H1 (cell line): ENCODE measurements at regions not wholly inside any gene's neighbourhood (a gene's known extent, or its start where the extent isn't known, plus 50 kb on each side); places are given as distances from the start of the nearest gene placed in this dataset.

Experiments
- CTCF ChIA-PET: fragments of 300-600 bp; sonication (Branson Sonifier 250); formaldehyde crosslinking; loops from one replicate; lab custom pipeline; 2021; ENCODE audit not compliant: partially characterized antibody; lab: Charles Lee
- POLR2A ChIA-PET: fragments of 300-600 bp; sonication (Branson Sonifier 250); formaldehyde crosslinking; loops from one replicate; lab custom pipeline; 2021; ENCODE audit warnings: inconsistent platforms; ENCODE audit not compliant: partially characterized antibody; lab: Charles Lee
- DNase-seq, 2 experiments: peaks; one replicate each; pipeline versions ENCODE4 v3.0.0 to v3.0.0-alpha.2; 2010 to 2022; ENCODE audit warnings: low spot score in 2 of 2, low read depth in 1 of 2, mixed read lengths in 1 of 2
- FAIRE-seq: peaks from 2 replicates; lab custom pipeline; 2011; peaks lifted over from hg19 to GRCh38; lab: Jason Lieb, UNC
- H2AFZ ChIP-seq: 2 replicates; pipeline ENCODE4 v1.8.1; 2012; ENCODE audit warnings: low read length, inconsistent platforms
- H2AK5ac ChIP-seq: 2 replicates; pipeline ENCODE4 v1.6.1; 2013; ENCODE audit warnings: low read depth, low read length
- H2BK120ac ChIP-seq: replicated peaks from 2 replicates; pipeline ENCODE3; 2013; ENCODE audit warnings: low read depth, low read length, inconsistent platforms
- H2BK12ac ChIP-seq: 2 replicates; pipeline ENCODE4 v1.6.1; 2013; ENCODE audit warnings: low read depth, low read length
- H2BK15ac ChIP-seq: 2 replicates; pipeline ENCODE4 v1.6.1; 2013; ENCODE audit warnings: low read length
- H2BK20ac ChIP-seq: 2 replicates; pipeline ENCODE4 v1.6.1; 2013; ENCODE audit warnings: low read length
- H2BK5ac ChIP-seq: 2 replicates; pipeline ENCODE4 v1.6.1; 2013; ENCODE audit warnings: low read depth, low read length
- H3K14ac ChIP-seq: 2 replicates; pipeline ENCODE4 v1.6.1; 2013; ENCODE audit warnings: inconsistent platforms; ENCODE audit not compliant: insufficient read length
- H3K18ac ChIP-seq: 2 replicates; pipeline ENCODE4 v1.6.1; 2013; ENCODE audit warnings: low read length; ENCODE audit errors: extremely low read depth
- H3K23ac ChIP-seq: 2 replicates; pipeline ENCODE4 v1.6.1; 2013; ENCODE audit warnings: inconsistent platforms; ENCODE audit not compliant: insufficient read length
- H3K23me2 ChIP-seq: 2 replicates; pipeline ENCODE4 v1.6.1; 2013; ENCODE audit warnings: low read depth, low read length
- H3K27ac ChIP-seq: 2 replicates; pipeline ENCODE4 v1.6.1; 2011; ENCODE audit warnings: low read depth, low read length, inconsistent platforms
- H3K27me3 ChIP-seq, 4 experiments: replicated peaks in 1 of 4; 1 replicate in 1 of 4; 2 replicates in 3 of 4; pipeline versions ENCODE4 v1.6.1 to v1.8.1; 2011 to 2013; ENCODE audit warnings: low read length in 3 of 4, mild to moderate bottlenecking in 3 of 4, inconsistent platforms in 2 of 4, mixed read lengths in 2 of 4, moderate library complexity in 1 of 4; ENCODE audit not compliant: control insufficient read depth in 3 of 4, insufficient read depth in 3 of 4; ENCODE audit errors: extremely low read depth in 1 of 4
- H3K36me3 ChIP-seq, 4 experiments: 2 replicates each; pipeline versions ENCODE4 v1.6.1 to v1.8.1; 2011 to 2013; ENCODE audit warnings: mild to moderate bottlenecking in 4 of 4, low read length in 3 of 4, moderate library complexity in 2 of 4, control low read depth in 1 of 4, inconsistent platforms in 1 of 4; ENCODE audit not compliant: insufficient read depth in 4 of 4, control insufficient read depth in 2 of 4
- H3K4ac ChIP-seq: replicated peaks from 2 replicates; pipeline ENCODE3; 2013; ENCODE audit warnings: low read length, low read depth, mixed read lengths, inconsistent platforms; ENCODE audit not compliant: insufficient read length
- H3K4me1 ChIP-seq, 4 experiments: replicated peaks in 1 of 4; 1 replicate in 1 of 4; 2 replicates in 3 of 4; pipeline versions ENCODE4 v1.6.1 to v1.8.1; 2011 to 2013; ENCODE audit warnings: low read length in 3 of 4, inconsistent platforms in 2 of 4, mixed read lengths in 1 of 4; ENCODE audit not compliant: insufficient read depth in 4 of 4, control insufficient read depth in 3 of 4
- H3K4me2 ChIP-seq, 2 experiments: 2 replicates each; pipeline versions ENCODE4 v1.6.1 to v1.8.1; 2011 to 2013; ENCODE audit warnings: low read depth in 2 of 2, low read length in 2 of 2, control low read depth in 1 of 2, inconsistent platforms in 1 of 2, mild to moderate bottlenecking in 1 of 2; ENCODE audit not compliant: insufficient read depth in 1 of 2
- H3K4me3 ChIP-seq, 4 experiments: fragments of 200-600, 300-600 bp in 1 of 4; sonication (generic), shearing (Covaris generic), sonication (Bioruptor Twin) in 1 of 4; 2 replicates each; pipeline versions ENCODE4 v1.5.1 to v1.8.1; 2011 to 2016; ENCODE audit warnings: low read length in 4 of 4, low read depth in 3 of 4, control low read depth in 2 of 4, inconsistent platforms in 2 of 4, mild to moderate bottlenecking in 2 of 4, mixed read lengths in 1 of 4, moderate library complexity in 1 of 4; ENCODE audit not compliant: insufficient read depth in 2 of 4; ENCODE audit errors: extremely low read depth in 1 of 4
- H3K56ac ChIP-seq: replicated peaks from 2 replicates; pipeline ENCODE3; 2013; ENCODE audit warnings: low read depth, mild to moderate bottlenecking, mixed read lengths, low read length, inconsistent platforms; ENCODE audit not compliant: insufficient read length
- H3K79me1 ChIP-seq: 2 replicates; pipeline ENCODE4 v1.6.1; 2013; ENCODE audit warnings: low read depth, low read length, control low read depth
- H3K79me2 ChIP-seq, 2 experiments: 2 replicates each; pipeline versions ENCODE4 v1.6.1 to v1.8.1; 2012 to 2013; ENCODE audit warnings: low read length in 2 of 2, mild to moderate bottlenecking in 2 of 2, inconsistent platforms in 1 of 2; ENCODE audit not compliant: insufficient read depth in 2 of 2, control insufficient read depth in 1 of 2
- H3K9ac ChIP-seq, 4 experiments: replicated peaks in 1 of 4; 1 replicate in 1 of 4; 2 replicates in 3 of 4; pipeline versions ENCODE4 v1.6.1 to v1.8.1; 2011 to 2013; ENCODE audit warnings: low read depth in 3 of 4, low read length in 3 of 4, control low read depth in 2 of 4, mild to moderate bottlenecking in 2 of 4, moderate library complexity in 2 of 4, inconsistent platforms in 1 of 4; ENCODE audit errors: extremely low read depth in 1 of 4
- H3K9me3 ChIP-seq, 2 experiments: 2 replicates each; pipeline versions ENCODE4 v1.6.1 to v1.8.1; 2012 to 2013; ENCODE audit warnings: mild to moderate bottlenecking in 2 of 2, moderate library complexity in 2 of 2, control low read depth in 1 of 2, inconsistent platforms in 1 of 2, low read depth in 1 of 2, low read length in 1 of 2, mixed read lengths in 1 of 2; ENCODE audit not compliant: insufficient read depth in 2 of 2
- H4K20me1 ChIP-seq, 2 experiments: replicated peaks in 1 of 2; 2 replicates each; pipeline versions ENCODE3 to v1.8.1; 2011 to 2013; ENCODE audit warnings: inconsistent platforms in 2 of 2, low read length in 2 of 2, mild to moderate bottlenecking in 1 of 2; ENCODE audit not compliant: insufficient read depth in 2 of 2, control insufficient read depth in 1 of 2
- H4K5ac ChIP-seq: 2 replicates; pipeline ENCODE4 v1.6.1; 2013; ENCODE audit warnings: low read length, low read depth, mixed read lengths, inconsistent platforms; ENCODE audit not compliant: insufficient read length
- H4K8ac ChIP-seq: 2 replicates; pipeline ENCODE4 v1.8.0; 2013; ENCODE audit warnings: mild to moderate bottlenecking, moderate library complexity, low read length, inconsistent platforms; ENCODE audit not compliant: insufficient read depth; ENCODE audit errors: extremely low read depth
- H4K91ac ChIP-seq: replicated peaks from 2 replicates; pipeline ENCODE3; 2013; ENCODE audit warnings: low read length, mixed read lengths, inconsistent platforms; ENCODE audit not compliant: insufficient read length
- BACH1 ChIP-seq: IDR thresholded peaks from 2 replicates; pipeline ENCODE4 v1.6.1; 2012; ENCODE audit warnings: low read length, improper control_type of control experiment
- CEBPB ChIP-seq: IDR thresholded peaks from 2 replicates; pipeline ENCODE4 v1.6.1; 2012; ENCODE audit warnings: low read depth, low read length
- CREB1 ChIP-seq: IDR thresholded peaks from 2 replicates; pipeline ENCODE4 v1.6.1; 2012; ENCODE audit warnings: inconsistent platforms
- CTBP2 ChIP-seq: IDR thresholded peaks from 2 replicates; pipeline ENCODE4 v1.7.0; 2011; ENCODE audit warnings: borderline replicate concordance, mild to moderate bottlenecking, moderate library complexity, mixed read lengths, low read length; ENCODE audit not compliant: insufficient read depth, insufficient read length
- FOSL1 ChIP-seq: IDR thresholded peaks from 2 replicates; pipeline ENCODE4 v1.6.1; 2011; ENCODE audit warnings: mild to moderate bottlenecking, low read depth, low read length, moderate library complexity; ENCODE audit not compliant: insufficient read depth
- RBBP5 ChIP-seq: IDR thresholded peaks from 2 replicates; pipeline ENCODE4 v1.7.1; 2012; ENCODE audit warnings: low read depth, mild to moderate bottlenecking, inconsistent platforms, low read length, moderate library complexity, borderline replicate concordance
- TAF1 ChIP-seq: IDR thresholded peaks from 2 replicates; pipeline ENCODE4 v1.6.1; 2011; ENCODE audit warnings: mild to moderate bottlenecking, low read depth, low read length
- TAF7 ChIP-seq: optimal IDR thresholded peaks from 2 replicates; pipeline ENCODE3; 2011; ENCODE audit warnings: low read depth, mild to moderate bottlenecking, inconsistent platforms, low read length, moderate library complexity, borderline replicate concordance
- WGBS, 2 experiments: shearing (Covaris generic) in 1 of 2; methylation state at CpG; one replicate each; pipeline versions ENCODE4 v1.1.6 to v1.1.7; 2013 to 2015; ENCODE audit warnings: low lambda C conversion rate in 2 of 2, mixed read lengths in 2 of 2, inconsistent platforms in 1 of 2, low coverage in 1 of 2, missing lambda C conversion rate in 1 of 2; ENCODE audit not compliant: insufficient replicate concordance in 2 of 2, insufficient coverage in 1 of 2, insufficient read length in 1 of 2; ENCODE audit errors: extremely low coverage in 1 of 2, missing lambda C conversion rate in 1 of 2; 5-methylcytosine and 5-hydroxymethylcytosine counted together
- TF ChIP-seq, protein P1 (sequence below): IDR thresholded peaks from 2 replicates; pipeline ENCODE4 v1.6.1; 2011; ENCODE audit warnings: low read depth, mild to moderate bottlenecking, low read length; ENCODE audit not compliant: insufficient read depth
- TF ChIP-seq, protein P2 (sequence below): IDR thresholded peaks from 2 replicates; pipeline ENCODE4 v1.6.1; 2012; ENCODE audit warnings: inconsistent platforms

DNA sequence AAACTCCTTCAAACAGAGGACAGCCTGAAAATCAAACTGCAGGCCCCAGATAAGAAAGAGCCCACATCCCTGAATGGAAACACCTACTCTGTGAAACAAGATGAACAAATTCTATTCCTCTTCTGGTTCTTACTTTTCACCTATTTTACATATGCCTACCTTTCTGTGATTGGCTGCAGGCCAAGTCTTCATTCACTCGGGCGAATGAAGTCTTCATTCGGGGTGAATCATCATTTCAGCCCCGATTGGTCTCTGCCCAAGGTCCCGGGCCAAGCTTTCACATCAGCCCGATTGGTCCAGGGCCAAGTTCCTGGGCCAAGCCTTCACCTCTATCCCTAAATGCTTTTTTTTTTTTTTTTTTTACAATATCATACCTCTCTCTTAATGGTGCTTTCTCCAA, 529.8 kb upstream of the ACTRT1 start:
- no peak overlapping the region for H3K56ac ChIP-seq
- no peak overlapping the region for H3K4me3 ChIP-seq
- no peak overlapping the region for H2BK120ac ChIP-seq
- WGBS, 2 experiments, result 94% methylated on average over 3 of the region's 6 CpGs; no CpG with 5 or more reads in 1 of the 2 experiments
- TF ChIP-seq FOSL1, result no peak
- no peak for TF ChIP-seq CTBP2
- TF ChIP-seq, protein P1, sequence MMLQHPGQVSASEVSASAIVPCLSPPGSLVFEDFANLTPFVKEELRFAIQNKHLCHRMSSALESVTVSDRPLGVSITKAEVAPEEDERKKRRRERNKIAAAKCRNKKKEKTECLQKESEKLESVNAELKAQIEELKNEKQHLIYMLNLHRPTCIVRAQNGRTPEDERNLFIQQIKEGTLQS, result no peak
- TF ChIP-seq CREB1, result no peak
- TF ChIP-seq, protein P2, sequence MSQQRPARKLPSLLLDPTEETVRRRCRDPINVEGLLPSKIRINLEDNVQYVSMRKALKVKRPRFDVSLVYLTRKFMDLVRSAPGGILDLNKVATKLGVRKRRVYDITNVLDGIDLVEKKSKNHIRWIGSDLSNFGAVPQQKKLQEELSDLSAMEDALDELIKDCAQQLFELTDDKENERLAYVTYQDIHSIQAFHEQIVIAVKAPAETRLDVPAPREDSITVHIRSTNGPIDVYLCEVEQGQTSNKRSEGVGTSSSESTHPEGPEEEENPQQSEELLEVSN, result no peak
- no peak for TF ChIP-seq TAF7
- no peak for TF ChIP-seq CEBPB
- TF ChIP-seq BACH1, result no peak
- TF ChIP-seq TAF1, result no peak
- TF ChIP-seq RBBP5, result no peak
- TF ChIP-seq, all 59 proteins: peak for 0
- H3K36me3 ChIP-seq, result no peaks in the 10 kb centered on the region
- no peak overlapping the region for H3K9ac ChIP-seq
- H3K18ac ChIP-seq, result no peak overlapping the region
- no peak overlapping the region for H3K23ac ChIP-seq
- DNase-seq (no peak), FAIRE-seq (no peak)
- H3K27ac ChIP-seq, result no peak overlapping the region
- no peak overlapping the region for H2AK5ac ChIP-seq
- H4K91ac ChIP-seq, result no peak overlapping the region
- no peak overlapping the region for H2BK12ac ChIP-seq
- ChIA-PET CTCF (interaction anchor here (1.2 kb wide), 1 partner anchor 16 kb away, joined by 3 read pairs; no protein-coding TSS in a partner anchor), POLR2A (no interaction called here)
- no peaks in the 10 kb centered on the region for H3K79me1 ChIP-seq
- no peak overlapping the region for H3K14ac ChIP-seq
- no peaks in the 10 kb centered on the region for H3K27me3 ChIP-seq
- H3K23me2 ChIP-seq, result no peaks in the 10 kb centered on the region
- no peak overlapping the region for H3K4me2 ChIP-seq
- no peaks in the 10 kb centered on the region for H3K4me1 ChIP-seq
- no peak overlapping the region for H4K5ac ChIP-seq
- H4K20me1 ChIP-seq, result no peaks in the 10 kb centered on the region
- H3K79me2 ChIP-seq, result no peaks in the 10 kb centered on the region
- H4K8ac ChIP-seq, result no peak overlapping the region
- H2AFZ ChIP-seq, result no peak overlapping the region
- H3K4ac ChIP-seq, result no peak overlapping the region
- no peak overlapping the region for H2BK20ac ChIP-seq
- no peak overlapping the region for H2BK5ac ChIP-seq
- no peak overlapping the region for H2BK15ac ChIP-seq
- H3K9me3 ChIP-seq, result no peaks in the 10 kb centered on the region
